SK-N-SH treated with all-trans-retinoic acid at 6 μM for 48 hours (cell line): ENCODE measurements at regions not wholly inside any gene's neighbourhood (a gene's known extent, or its start where the extent isn't known, plus 50 kb on each side); places are given as distances from the start of the nearest gene placed in this dataset.

Source experiments
- CREB5 ChIP-seq: fragments of 250-450 bp; sonication (Bioruptor Pico); IDR thresholded peaks from 2 replicates; pipeline ENCODE4 v1.5.1; 2020; ENCODE audit warnings: low read depth, mild to moderate bottlenecking, moderate library complexity
- OSR1 ChIP-seq: fragments of 250-450 bp; sonication (Bioruptor Pico); IDR thresholded peaks from 2 replicates; pipeline ENCODE4 v1.8.0; 2022; ENCODE audit warnings: moderate library complexity, mild to moderate bottlenecking, inconsistent platforms
- TSHZ2 ChIP-seq: fragments of 250-450 bp; sonication (Bioruptor Pico); IDR thresholded peaks from 2 replicates; pipeline ENCODE4 v1.5.0; 2020; ENCODE audit warnings: mild to moderate bottlenecking, moderate library complexity
- ZFP3 ChIP-seq: fragments of 250-450 bp; sonication (Bioruptor Pico); IDR thresholded peaks from 2 replicates; pipeline ENCODE4 v1.5.0; 2020; ENCODE audit warnings: mild to moderate bottlenecking, moderate library complexity
- ZFP30 ChIP-seq: fragments of 450-650 bp; formaldehyde crosslinking; IDR thresholded peaks from 2 replicates; pipeline ENCODE4 v1.5.0; 2022; ENCODE audit warnings: mild to moderate bottlenecking, moderate library complexity
- ZNF70 ChIP-seq: fragments of 450-650 bp; formaldehyde crosslinking; IDR thresholded peaks from 2 replicates; pipeline ENCODE4 v1.5.0; 2020; ENCODE audit warnings: mild to moderate bottlenecking, moderate library complexity
- TF ChIP-seq, protein P1 (sequence below): fragments of 250-450 bp; sonication (Bioruptor Pico); IDR thresholded peaks from 2 replicates; pipeline ENCODE4 v1.8.0; 2020; ENCODE audit warnings: mild to moderate bottlenecking, moderate library complexity, borderline replicate concordance

- no peak for TF ChIP-seq ZNF70
- TF ChIP-seq OSR1 (CRISPR knock-in tag): no peak
- TF ChIP-seq TSHZ2 (CRISPR knock-in tag): no peak
- no peak for TF ChIP-seq ZFP30 (CRISPR knock-in tag)
- TF ChIP-seq ZFP3 (CRISPR knock-in tag): no peak
- TF ChIP-seq, protein P1, sequence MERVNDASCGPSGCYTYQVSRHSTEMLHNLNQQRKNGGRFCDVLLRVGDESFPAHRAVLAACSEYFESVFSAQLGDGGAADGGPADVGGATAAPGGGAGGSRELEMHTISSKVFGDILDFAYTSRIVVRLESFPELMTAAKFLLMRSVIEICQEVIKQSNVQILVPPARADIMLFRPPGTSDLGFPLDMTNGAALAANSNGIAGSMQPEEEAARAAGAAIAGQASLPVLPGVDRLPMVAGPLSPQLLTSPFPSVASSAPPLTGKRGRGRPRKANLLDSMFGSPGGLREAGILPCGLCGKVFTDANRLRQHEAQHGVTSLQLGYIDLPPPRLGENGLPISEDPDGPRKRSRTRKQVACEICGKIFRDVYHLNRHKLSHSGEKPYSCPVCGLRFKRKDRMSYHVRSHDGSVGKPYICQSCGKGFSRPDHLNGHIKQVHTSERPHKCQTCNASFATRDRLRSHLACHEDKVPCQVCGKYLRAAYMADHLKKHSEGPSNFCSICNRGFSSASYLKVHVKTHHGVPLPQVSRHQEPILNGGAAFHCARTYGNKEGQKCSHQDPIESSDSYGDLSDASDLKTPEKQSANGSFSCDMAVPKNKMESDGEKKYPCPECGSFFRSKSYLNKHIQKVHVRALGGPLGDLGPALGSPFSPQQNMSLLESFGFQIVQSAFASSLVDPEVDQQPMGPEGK (CRISPR knock-in tag): no peak
- no peak for TF ChIP-seq CREB5
Observed at GRCh38 chr2:39538718-39539117, 101.6 kb upstream of the MAP4K3 start.
